HepG2 (cell line): ENCODE measurements at regions not wholly inside any gene's neighbourhood (a gene's known extent, or its start where the extent isn't known, plus 50 kb on each side); places are given as distances from the start of the nearest gene placed in this dataset.

Experiments used
- ARNT ChIP-seq: fragments of 450-650 bp; IDR thresholded peaks from 2 replicates; pipeline ENCODE4 v1.6.1; 2017
- IRF2 ChIP-seq: IDR thresholded peaks from 2 replicates; pipeline ENCODE4 v1.6.1; 2018; ENCODE audit warnings: missing genetic modification reagents, missing compliant biosample characterization
- MAX ChIP-seq: IDR thresholded peaks from 2 replicates; pipeline ENCODE4 v1.6.1; 2012; ENCODE audit warnings: inconsistent platforms
- NFIC ChIP-seq: IDR thresholded peaks from 2 replicates; pipeline ENCODE4 v1.6.1; 2012; ENCODE audit warnings: mild to moderate bottlenecking, low read length, inconsistent platforms
- NFKBIZ ChIP-seq: IDR thresholded peaks from 2 replicates; pipeline ENCODE4 v1.6.1; 2018; ENCODE audit warnings: missing genetic modification reagents, missing compliant biosample characterization
- POLR2A ChIP-seq, 2 experiments: IDR thresholded peaks; 2 replicates each; pipeline ENCODE4 v1.6.1; 2011; ENCODE audit warnings: low read depth in 2 of 2, low read length in 2 of 2, mild to moderate bottlenecking in 1 of 2, moderate library complexity in 1 of 2; ENCODE audit not compliant: insufficient read depth in 1 of 2
- RCOR2 ChIP-seq: IDR thresholded peaks from 2 replicates; pipeline ENCODE4 v1.6.1; 2016; ENCODE audit warnings: missing biosample characterization, missing genetic modification reagents
- SP1 ChIP-seq, 2 experiments: fragments of 450-650 bp in 1 of 2; sonication (generic) in 1 of 2; formaldehyde crosslinking in 1 of 2; IDR thresholded peaks; 2 replicates each; pipeline versions ENCODE4 v1.4.0 to v1.6.1; 2016 to 2020; ENCODE audit warnings: missing genetic modification reagents in 1 of 2
- TAF15 ChIP-seq: fragments of 200-400 bp; formaldehyde crosslinking; IDR thresholded peaks from one replicate; pipeline ENCODE4 v1.6.1; 2018; ENCODE audit warnings: mild to moderate bottlenecking, low read depth, low read length; ENCODE audit not compliant: poor library complexity, severe bottlenecking
- THAP7 ChIP-seq: sonication (generic); formaldehyde crosslinking; IDR thresholded peaks from 2 replicates; pipeline ENCODE4 v1.8.1; 2023; ENCODE audit warnings: mild to moderate bottlenecking, missing genetic modification reagents
- ZNF562 ChIP-seq: sonication (generic); formaldehyde crosslinking; IDR thresholded peaks from 2 replicates; pipeline ENCODE4 v1.8.0; 2022; ENCODE audit warnings: missing genetic modification reagents, borderline replicate concordance
- ZNF883 ChIP-seq: sonication (generic); formaldehyde crosslinking; IDR thresholded peaks from 2 replicates; pipeline ENCODE4 v1.5.1; 2020; ENCODE audit warnings: mild to moderate bottlenecking, missing genetic modification reagents; ENCODE audit errors: not compliant biosample characterization

- no peak for TF ChIP-seq ZNF562
- no peak for TF ChIP-seq IRF2
- no peak for TF ChIP-seq THAP7
- no peak for TF ChIP-seq ZNF883 (CRISPR knock-in tag)
- no peak for TF ChIP-seq MAX
- TF ChIP-seq NFKBIZ (CRISPR knock-in tag), result no peak
- TF ChIP-seq RCOR2 (CRISPR knock-in tag), result no peak
- no peak for TF ChIP-seq TAF15
- no peak for TF ChIP-seq NFIC
- TF ChIP-seq ARNT, result no peak
- TF ChIP-seq SP1 (IDR thresholded peaks at IDR 0.05), result no peak
- no peak for TF ChIP-seq SP1 (CRISPR knock-in tag; IDR thresholded peaks at IDR 0.05)
- no peak for TF ChIP-seq POLR2A (IDR thresholded peaks at IDR 0.05; ENCODE audit: insufficient read depth in 1 of 2, low read depth in 2 of 2, low read length in 2 of 2)
Observed at GRCh38 chr2:8607606-8608005, 74.2 kb upstream of the ID2 start.
